ENCODE measurements at regions not wholly inside any gene's neighbourhood (a gene's known extent, or its start where the extent isn't known, plus 50 kb on each side); places are given as distances from the start of the nearest gene placed in this dataset.

DNA sequence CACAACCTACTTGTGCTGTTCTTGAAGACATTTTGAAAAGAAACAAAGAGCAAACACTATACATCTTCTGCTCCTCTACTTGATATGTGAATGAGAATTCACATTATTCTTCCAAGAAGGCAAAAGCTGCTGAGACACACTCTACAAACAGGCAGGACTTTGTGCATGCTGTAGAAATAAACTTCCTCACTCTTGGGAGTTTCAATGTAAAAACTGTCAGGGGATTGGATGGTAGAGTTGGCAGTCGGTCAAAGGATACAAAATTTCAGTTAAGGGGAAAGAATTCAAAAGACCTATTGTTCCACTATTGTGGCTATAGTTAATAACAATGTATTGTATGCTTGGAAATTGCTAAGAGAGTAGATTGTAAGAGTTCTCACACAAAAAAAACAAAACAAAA is 196.3 kb downstream of the MC4R start:
- no peak overlapping the region for H3K27ac ChIP-seq
- intact Hi-C loops (cut with DNase I; ENCODE audit: low total_unique reads) = no loop called here
- TF ChIP-seq, protein P1, sequence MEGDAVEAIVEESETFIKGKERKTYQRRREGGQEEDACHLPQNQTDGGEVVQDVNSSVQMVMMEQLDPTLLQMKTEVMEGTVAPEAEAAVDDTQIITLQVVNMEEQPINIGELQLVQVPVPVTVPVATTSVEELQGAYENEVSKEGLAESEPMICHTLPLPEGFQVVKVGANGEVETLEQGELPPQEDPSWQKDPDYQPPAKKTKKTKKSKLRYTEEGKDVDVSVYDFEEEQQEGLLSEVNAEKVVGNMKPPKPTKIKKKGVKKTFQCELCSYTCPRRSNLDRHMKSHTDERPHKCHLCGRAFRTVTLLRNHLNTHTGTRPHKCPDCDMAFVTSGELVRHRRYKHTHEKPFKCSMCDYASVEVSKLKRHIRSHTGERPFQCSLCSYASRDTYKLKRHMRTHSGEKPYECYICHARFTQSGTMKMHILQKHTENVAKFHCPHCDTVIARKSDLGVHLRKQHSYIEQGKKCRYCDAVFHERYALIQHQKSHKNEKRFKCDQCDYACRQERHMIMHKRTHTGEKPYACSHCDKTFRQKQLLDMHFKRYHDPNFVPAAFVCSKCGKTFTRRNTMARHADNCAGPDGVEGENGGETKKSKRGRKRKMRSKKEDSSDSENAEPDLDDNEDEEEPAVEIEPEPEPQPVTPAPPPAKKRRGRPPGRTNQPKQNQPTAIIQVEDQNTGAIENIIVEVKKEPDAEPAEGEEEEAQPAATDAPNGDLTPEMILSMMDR (IDR thresholded peaks at IDR 0.05) = no peak
- no peaks in the 10 kb centered on the region for H3K4me1 ChIP-seq
- no peaks in the 10 kb centered on the region for H3K36me3 ChIP-seq
- no peaks in the 10 kb centered on the region for H3K27me3 ChIP-seq
- no peak for DNase-seq
- H3K4me3 ChIP-seq = no peak overlapping the region
- no peaks in the 10 kb centered on the region for H3K9me3 ChIP-seq

DNA sequence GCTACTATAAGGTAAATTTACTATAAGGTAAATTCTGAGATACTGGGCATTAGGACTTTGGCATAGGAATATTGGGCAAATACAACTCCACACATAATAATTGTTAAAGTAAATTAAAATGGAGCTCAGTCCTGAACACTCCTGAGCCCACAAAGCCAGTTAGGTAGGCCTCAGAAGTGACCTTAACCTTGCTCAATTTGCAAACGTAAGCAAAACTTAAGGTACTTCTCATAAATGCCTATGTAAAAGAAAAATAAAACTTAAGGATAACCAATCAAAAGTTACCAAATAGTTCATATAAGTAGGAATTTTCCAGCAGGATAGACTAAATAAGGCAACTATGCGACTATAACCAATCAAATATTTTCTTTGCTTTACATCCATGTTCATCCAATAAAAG is 197.7 kb downstream of the MC4R start:
- no peaks in the 10 kb centered on the region for H3K36me3 ChIP-seq
- H3K27me3 ChIP-seq = no peaks in the 10 kb centered on the region
- no peak overlapping the region for H3K4me3 ChIP-seq
- TF ChIP-seq, protein P1 (IDR thresholded peaks at IDR 0.05) = no peak
- H3K27ac ChIP-seq = no peak overlapping the region
- intact Hi-C loops (cut with DNase I; ENCODE audit: low total_unique reads) = no loop called here
- H3K4me1 ChIP-seq = no peaks in the 10 kb centered on the region
- DNase-seq = no peak
- H3K9me3 ChIP-seq = no peaks in the 10 kb centered on the region

DNA sequence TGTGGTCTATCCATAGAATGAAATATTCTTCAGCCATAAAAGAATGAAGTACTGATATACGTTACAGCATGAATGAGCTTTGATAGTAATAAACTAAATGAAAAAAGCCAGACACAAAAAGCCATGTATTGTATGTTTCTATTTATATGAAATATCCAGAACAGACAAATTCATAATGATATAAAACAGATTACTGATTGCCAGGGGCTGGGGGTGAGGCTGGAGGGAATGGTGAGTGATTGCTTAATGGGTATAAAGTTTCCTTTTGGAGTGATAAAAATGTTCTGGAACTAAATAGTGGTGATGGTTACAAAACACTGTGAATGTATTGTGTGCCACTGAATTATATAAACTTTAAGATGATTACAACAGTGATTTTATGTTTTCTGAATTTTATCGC is 200.5 kb downstream of the MC4R start:
- TF ChIP-seq, protein P1 (IDR thresholded peaks at IDR 0.05) = no peak
- Histone ChIP-seq H3K4me1 (no peaks in the 10 kb centered on the region), H3K9me3 (no peaks in the 10 kb centered on the region), H3K36me3 (no peaks in the 10 kb centered on the region), H3K27ac (no peak overlapping the region), H3K27me3 (no peaks in the 10 kb centered on the region), H3K4me3 (no peak overlapping the region)
- intact Hi-C loops (cut with DNase I; ENCODE audit: low total_unique reads) = no loop called here
- DNase-seq = no peak

DNA sequence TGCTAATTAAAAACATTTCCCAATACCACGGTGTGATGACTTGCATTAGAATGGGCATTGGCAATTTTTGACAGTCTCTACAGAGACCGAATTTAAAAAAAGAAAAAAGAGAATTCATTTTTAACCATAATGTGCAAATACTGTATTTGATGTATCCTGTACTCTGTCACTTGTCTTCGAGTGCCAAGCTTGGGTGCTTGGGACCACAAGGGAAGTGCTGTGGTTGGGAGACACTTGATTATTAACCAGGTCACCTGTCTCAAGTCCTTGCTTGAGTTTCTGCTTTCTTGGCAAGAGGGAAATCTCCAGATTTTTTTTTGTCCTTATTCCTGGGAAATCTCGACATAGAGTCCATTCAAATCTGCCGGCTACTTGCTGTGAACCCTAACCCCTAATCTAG is 209.0 kb downstream of the MC4R start:
- intact Hi-C loops (cut with DNase I; ENCODE audit: low total_unique reads) = loop anchor here (5.0 kb wide), 1 partner anchor 56 kb away; no protein-coding TSS in a partner anchor
- Histone ChIP-seq H3K4me1 (no peaks in the 10 kb centered on the region), H3K27ac (no peak overlapping the region), H3K36me3 (no peaks in the 10 kb centered on the region), H3K27me3 (no peaks in the 10 kb centered on the region), H3K9me3 (no peaks in the 10 kb centered on the region), H3K4me3 (no peak overlapping the region)
- no peak for DNase-seq
- TF ChIP-seq, protein P1 (IDR thresholded peaks at IDR 0.05) = no peak

DNA sequence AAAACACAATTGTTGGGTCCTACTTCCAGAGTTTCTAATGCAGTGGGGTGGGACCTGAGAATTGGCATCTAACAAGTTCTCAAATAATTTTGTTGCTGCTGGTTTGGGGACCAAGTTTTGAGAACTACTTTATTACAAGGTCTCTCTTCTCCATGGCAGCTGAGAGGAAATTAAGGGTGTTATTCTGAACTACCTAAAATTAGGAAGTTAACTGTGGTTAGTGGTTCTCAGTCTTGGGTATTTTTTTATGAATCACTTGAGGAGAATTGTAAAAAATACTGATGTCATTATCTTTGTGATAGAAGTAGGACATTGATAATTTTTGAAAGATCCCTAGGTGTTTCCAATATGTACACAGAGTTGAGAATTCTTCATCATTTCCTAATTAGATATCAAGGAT is 210.2 kb downstream of the MC4R start:
- no peaks in the 10 kb centered on the region for H3K9me3 ChIP-seq
- H3K27me3 ChIP-seq = no peaks in the 10 kb centered on the region
- H3K4me3 ChIP-seq = no peak overlapping the region
- intact Hi-C loops (cut with DNase I; ENCODE audit: low total_unique reads) = loop anchor here (5.0 kb wide), 1 partner anchor 55 kb away; no protein-coding TSS in a partner anchor
- no peak for DNase-seq
- H3K27ac ChIP-seq = no peak overlapping the region
- TF ChIP-seq, protein P1 (IDR thresholded peaks at IDR 0.05) = no peak
- no peaks in the 10 kb centered on the region for H3K4me1 ChIP-seq
- H3K36me3 ChIP-seq = no peaks in the 10 kb centered on the region

DNA sequence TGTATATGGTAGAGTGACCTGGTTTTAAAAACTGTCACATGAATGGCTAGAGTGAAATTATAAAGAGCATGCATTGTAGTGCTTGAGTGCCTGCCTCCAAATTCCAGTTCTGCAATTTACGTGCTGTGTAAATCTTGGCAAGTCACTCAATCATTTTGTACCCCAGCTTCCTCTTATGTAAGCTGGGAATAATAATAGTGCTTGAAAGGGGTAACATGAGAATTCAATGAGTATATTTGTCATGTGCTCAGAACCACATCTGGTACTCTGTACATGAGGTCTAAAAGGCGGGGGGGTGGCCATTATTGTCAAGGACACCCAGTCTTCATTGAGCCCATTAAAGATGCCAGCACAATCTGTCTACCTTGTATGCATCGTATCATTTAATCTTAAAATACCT is 214.8 kb downstream of the MC4R start:
- H3K9me3 ChIP-seq = no peaks in the 10 kb centered on the region
- intact Hi-C loops (cut with DNase I; ENCODE audit: low total_unique reads) = no loop called here
- no peak for DNase-seq
- no peak overlapping the region for H3K27ac ChIP-seq
- TF ChIP-seq, protein P1 (IDR thresholded peaks at IDR 0.05) = no peak
- H3K36me3 ChIP-seq = no peaks in the 10 kb centered on the region
- H3K4me1 ChIP-seq = no peaks in the 10 kb centered on the region
- no peak overlapping the region for H3K4me3 ChIP-seq
- H3K27me3 ChIP-seq = no peaks in the 10 kb centered on the region

Data from tibial artery (tissue), 4 donors.